Colonic mucosa (tissue), 4 donors: ENCODE measurements at regions not wholly inside any gene's neighbourhood (a gene's known extent, or its start where the extent isn't known, plus 50 kb on each side); places are given as distances from the start of the nearest gene placed in this dataset.

Experiments
- DNase-seq: peaks from one replicate; pipeline ENCODE4 v3.0.0-alpha.2; 2020
- H3K27ac ChIP-seq: fragments of 200-600 bp; one replicate; pipeline ENCODE4 v1.8.0; 2021
- H3K27me3 ChIP-seq: fragments of 200-600 bp; one replicate; pipeline ENCODE4 v1.8.0; 2021
- H3K36me3 ChIP-seq: fragments of 200-600 bp; one replicate; pipeline ENCODE4 v1.8.0; 2021
- H3K4me1 ChIP-seq: fragments of 200-600 bp; one replicate; pipeline ENCODE4 v1.8.0; 2021; ENCODE audit warnings: mild to moderate bottlenecking
- H3K4me3 ChIP-seq: fragments of 200-600 bp; one replicate; pipeline ENCODE4 v1.8.0; 2021
- H3K9ac ChIP-seq, 2 donors: one replicate each; pipeline ENCODE4 v1.7.0; 2013; ENCODE audit warnings: control low read depth in 2 of 2, low read depth in 2 of 2, low read length in 2 of 2
- H3K9me3 ChIP-seq: fragments of 200-600 bp; one replicate; pipeline ENCODE4 v1.8.0; 2021
- intact Hi-C: fragments of 100-400 bp; cut with DNase I; formaldehyde crosslinking; loops from one replicate; pipeline ENCODE4 v1.14.1; 2022
- TF ChIP-seq, protein P1 (sequence below): fragments of 200-600 bp; IDR thresholded peaks from one replicate; pipeline ENCODE4 v1.8.0; 2022; ENCODE audit warnings: antibody characterized with exemption, mild to moderate bottlenecking
- donor health status: healthy.
- donor health status: DM: no; HTN: no; CAD: no.
- donor health status: DM: no; HTN: no; CAD: no.

DNA sequence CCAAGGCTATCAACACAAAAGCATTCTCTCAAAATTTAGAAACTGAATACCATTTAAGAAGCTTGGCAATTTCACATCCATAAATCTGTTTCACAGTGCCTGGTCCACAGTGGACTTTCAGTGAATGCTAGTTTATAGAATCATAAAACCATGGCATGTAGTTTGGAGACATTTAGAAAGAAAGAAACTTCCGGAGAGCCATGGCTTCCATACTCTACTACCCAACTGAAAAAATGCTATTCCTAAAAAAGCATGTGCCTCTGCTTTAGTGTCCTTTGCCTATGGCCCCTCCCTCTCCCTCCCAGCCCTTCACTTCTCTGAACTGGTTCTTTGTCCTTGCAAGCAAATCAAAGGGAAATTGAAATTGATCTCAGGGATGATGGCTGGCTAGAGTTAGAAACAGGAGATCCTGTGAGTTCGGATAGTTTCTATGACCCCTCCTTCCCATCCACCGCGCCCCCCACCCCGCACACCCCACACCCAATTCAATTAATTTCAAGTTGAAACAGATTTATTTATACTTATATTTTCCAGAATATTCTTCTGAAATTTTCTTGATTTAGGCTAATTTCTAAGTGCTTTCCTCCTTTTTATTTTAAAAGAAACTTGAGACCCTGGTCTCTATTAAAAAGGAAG is 248.3 kb downstream of the TRIB2 start:
- no peak for DNase-seq
- H3K4me3 ChIP-seq: no peak overlapping the region
- H3K4me1 ChIP-seq: no peaks in the 10 kb centered on the region
- H3K27ac ChIP-seq: no peak overlapping the region
- TF ChIP-seq, protein P1, sequence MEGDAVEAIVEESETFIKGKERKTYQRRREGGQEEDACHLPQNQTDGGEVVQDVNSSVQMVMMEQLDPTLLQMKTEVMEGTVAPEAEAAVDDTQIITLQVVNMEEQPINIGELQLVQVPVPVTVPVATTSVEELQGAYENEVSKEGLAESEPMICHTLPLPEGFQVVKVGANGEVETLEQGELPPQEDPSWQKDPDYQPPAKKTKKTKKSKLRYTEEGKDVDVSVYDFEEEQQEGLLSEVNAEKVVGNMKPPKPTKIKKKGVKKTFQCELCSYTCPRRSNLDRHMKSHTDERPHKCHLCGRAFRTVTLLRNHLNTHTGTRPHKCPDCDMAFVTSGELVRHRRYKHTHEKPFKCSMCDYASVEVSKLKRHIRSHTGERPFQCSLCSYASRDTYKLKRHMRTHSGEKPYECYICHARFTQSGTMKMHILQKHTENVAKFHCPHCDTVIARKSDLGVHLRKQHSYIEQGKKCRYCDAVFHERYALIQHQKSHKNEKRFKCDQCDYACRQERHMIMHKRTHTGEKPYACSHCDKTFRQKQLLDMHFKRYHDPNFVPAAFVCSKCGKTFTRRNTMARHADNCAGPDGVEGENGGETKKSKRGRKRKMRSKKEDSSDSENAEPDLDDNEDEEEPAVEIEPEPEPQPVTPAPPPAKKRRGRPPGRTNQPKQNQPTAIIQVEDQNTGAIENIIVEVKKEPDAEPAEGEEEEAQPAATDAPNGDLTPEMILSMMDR: no peak
- no peaks in the 10 kb centered on the region for H3K27me3 ChIP-seq
- no peaks in the 10 kb centered on the region for H3K36me3 ChIP-seq
- no peak overlapping the region for H3K9ac ChIP-seq
- no peaks in the 10 kb centered on the region for H3K9me3 ChIP-seq
- intact Hi-C loops: no loop called here

DNA sequence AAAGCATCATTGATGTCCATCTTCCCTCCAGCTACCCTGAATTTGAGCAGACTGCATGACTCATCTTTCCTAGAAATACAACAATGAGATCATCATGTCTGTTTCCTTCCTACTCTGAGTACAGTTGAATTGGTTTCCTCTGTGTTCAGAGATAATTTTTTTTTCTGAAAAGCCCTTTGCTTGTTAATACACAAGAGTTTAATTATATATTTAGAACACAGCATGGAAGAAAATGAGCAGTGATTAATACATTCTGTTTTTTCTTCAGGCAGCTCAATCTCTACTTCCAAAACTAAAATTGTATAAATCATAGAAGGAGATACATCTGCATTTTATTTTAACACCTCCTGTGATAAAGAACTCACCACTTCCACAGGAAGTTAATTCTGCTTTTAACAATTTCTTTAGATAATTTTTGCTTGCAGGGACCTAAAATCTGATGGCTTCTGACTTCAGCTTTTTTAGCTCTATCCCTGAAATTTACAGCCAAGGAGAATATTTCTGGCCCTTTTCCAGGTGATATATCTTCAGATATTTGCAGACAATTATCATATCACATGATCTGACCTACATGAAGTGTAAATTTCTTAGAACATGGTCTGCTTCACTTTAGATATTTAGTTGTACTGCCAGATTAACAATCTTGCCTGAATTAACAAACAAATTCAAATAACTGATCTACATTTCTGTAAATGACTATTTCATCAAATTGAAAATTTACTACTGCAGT is 249.0 kb downstream of the TRIB2 start:
- no peak for DNase-seq
- Histone ChIP-seq H3K27ac (no peak overlapping the region), H3K9me3 (no peaks in the 10 kb centered on the region), H3K4me1 (no peaks in the 10 kb centered on the region), H3K9ac (no peak overlapping the region), H3K36me3 (no peaks in the 10 kb centered on the region), H3K4me3 (no peak overlapping the region), H3K27me3 (no peaks in the 10 kb centered on the region)
- intact Hi-C loops: no loop called here
- TF ChIP-seq, protein P1: no peak

DNA sequence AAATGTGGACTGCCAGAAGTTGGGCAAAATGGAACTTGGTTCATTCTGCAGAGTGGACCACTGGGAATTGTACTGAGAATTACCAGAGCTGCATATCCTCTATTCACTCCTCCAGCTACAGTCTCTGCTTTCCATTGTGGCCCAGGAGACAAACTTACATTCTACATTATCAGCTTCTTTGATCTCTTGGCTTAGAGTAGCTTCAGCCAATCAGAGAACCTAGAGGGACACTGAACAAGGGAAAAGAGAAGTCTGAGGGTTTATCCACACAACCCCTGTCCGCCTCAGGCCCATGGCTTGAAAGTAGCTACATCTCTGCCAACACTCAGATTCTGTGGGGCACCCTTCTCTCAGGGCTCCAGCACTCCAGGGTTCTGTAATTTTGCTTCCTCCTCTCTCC is 251.1 kb downstream of the TRIB2 start:
- no peak overlapping the region for H3K4me3 ChIP-seq
- no peaks in the 10 kb centered on the region for H3K4me1 ChIP-seq
- intact Hi-C loops: no loop called here
- H3K27me3 ChIP-seq: no peaks in the 10 kb centered on the region
- no peak for DNase-seq
- H3K36me3 ChIP-seq: no peaks in the 10 kb centered on the region
- H3K9ac ChIP-seq: no peak overlapping the region
- H3K9me3 ChIP-seq: no peaks in the 10 kb centered on the region
- H3K27ac ChIP-seq: no peak overlapping the region
- TF ChIP-seq, protein P1: no peak

DNA sequence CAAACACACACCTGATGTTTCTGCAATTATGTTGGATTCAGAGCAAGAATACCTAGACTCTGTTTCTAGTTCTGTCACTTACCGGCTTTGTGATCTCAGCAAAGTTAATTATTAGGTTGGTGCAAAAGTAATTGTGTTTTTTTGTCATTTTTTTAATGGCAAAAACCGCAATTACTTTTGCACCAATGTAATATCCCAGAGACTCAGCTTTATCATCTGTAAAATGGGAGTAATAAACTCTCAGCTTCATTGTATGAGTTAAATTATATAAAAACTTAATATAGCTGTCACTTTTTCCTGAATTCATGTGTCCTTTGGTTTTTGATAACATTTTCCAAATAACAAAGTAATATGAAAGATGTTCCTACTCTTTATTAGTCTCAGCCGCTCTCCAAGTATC is 251.7 kb downstream of the TRIB2 start:
- no peaks in the 10 kb centered on the region for H3K9me3 ChIP-seq
- no peaks in the 10 kb centered on the region for H3K36me3 ChIP-seq
- H3K27me3 ChIP-seq: no peaks in the 10 kb centered on the region
- DNase-seq: no peak
- H3K4me3 ChIP-seq: no peak overlapping the region
- no peak overlapping the region for H3K27ac ChIP-seq
- no peak overlapping the region for H3K9ac ChIP-seq
- intact Hi-C loops: no loop called here
- no peaks in the 10 kb centered on the region for H3K4me1 ChIP-seq
- TF ChIP-seq, protein P1: no peak

DNA sequence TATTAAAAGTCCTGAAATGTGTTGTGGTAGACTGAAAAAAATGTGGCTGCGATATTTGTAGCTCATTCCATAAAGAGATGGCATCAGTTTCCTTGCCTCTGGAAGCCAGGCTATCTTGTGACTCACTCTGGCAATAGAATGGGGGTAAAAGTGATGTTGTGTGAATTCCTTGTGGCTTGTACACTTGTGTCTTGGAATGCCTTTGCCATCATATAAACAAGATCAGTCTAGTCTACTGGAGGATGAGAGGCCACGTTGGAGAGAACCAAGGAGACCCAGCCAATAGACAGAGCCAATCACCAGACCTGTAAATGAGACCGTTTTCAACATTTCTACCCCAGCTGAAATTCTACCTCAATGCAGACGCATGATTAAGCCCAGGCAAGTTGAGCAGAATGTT is 254.1 kb downstream of the TRIB2 start:
- Histone ChIP-seq H3K36me3 (no peaks in the 10 kb centered on the region), H3K9ac (no peak overlapping the region), H3K27ac (no peak overlapping the region)

More for the DNA sequence above, 254.1 kb downstream of the TRIB2 start:
- Histone ChIP-seq H3K4me1 (no peaks in the 10 kb centered on the region), H3K27me3 (no peaks in the 10 kb centered on the region), H3K4me3 (no peak overlapping the region), H3K9me3 (no peaks in the 10 kb centered on the region)
- TF ChIP-seq, protein P1: no peak
- intact Hi-C loops: no loop called here
- DNase-seq: no peak
